ENCODE measurements at regions not wholly inside any gene's neighbourhood (a gene's known extent, or its start where the extent isn't known, plus 50 kb on each side); places are given as distances from the start of the nearest gene placed in this dataset.

DNA sequence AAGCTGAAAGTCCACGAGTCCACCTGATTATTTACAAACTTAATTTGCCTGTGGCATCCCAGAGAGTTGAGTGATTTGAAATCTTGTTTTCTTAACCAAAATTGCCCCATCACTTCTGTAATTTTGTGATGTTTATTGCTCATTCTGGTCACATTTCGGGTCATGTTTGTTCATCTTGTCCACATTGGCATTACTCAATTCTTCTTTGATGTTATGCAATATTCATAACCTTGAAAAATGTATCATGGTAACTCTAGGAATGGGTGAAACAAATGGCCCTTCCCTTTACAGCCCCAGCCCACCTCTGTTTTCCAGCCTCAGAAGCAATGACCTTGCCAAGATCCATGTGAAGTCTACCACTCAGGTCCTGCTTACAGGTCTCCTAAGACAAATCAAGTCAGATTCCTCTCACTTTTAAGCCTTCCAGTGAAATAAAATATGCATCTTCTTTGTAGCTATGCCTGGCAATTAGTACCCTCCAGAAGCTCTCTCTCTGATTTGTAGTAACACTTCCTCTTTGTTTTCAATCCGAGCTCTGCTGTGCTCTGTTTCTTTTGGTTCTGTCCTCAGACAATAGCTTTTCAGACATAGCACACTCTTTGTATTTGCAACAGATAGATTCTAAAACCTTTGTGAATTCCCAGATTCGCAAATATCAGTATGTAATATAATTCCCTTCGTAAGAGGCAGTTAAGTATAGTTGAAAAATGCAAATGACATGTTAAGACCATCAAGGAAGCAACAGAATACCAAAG is 330.3 kb upstream of the IRX1 start:
- no peak overlapping the region for H3K27ac Mint-ChIP-seq (ENCODE audit: unreplicated experiment)

DNA sequence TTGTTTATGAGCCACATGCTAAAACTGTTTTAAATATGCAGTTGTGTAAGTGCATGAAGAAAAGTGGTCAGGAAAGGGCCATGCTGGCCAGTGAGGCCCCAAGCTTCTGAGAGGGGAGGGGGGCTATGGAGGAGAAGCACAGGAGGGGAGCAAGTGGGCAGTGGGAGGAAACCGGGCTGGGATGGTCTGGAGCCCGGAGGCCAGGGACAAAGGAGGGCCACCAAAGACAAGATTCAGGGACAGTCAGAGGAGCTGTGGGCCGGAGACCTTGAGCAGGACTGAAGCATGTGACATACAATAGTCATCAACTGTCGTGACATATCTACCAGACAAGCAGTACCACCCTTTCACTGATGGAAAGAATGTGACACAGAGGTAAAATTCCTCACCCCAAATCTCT is 333.2 kb upstream of the IRX1 start:
- Mint-ChIP-seq H3K9me3 (ENCODE audit: unreplicated experiment) (peaks cover 5% of the 10 kb centered on the region), H3K4me1 (ENCODE audit: low read depth, unreplicated experiment) (no peaks in the 10 kb centered on the region), H3K27me3 (ENCODE audit: unreplicated experiment) (no peaks in the 10 kb centered on the region), H3K36me3 (ENCODE audit: unreplicated experiment) (no peaks in the 10 kb centered on the region), H3K4me3 (ENCODE audit: unreplicated experiment) (no peak overlapping the region), H3K27ac (ENCODE audit: unreplicated experiment) (no peak overlapping the region)
- TF ChIP-seq, protein P1, sequence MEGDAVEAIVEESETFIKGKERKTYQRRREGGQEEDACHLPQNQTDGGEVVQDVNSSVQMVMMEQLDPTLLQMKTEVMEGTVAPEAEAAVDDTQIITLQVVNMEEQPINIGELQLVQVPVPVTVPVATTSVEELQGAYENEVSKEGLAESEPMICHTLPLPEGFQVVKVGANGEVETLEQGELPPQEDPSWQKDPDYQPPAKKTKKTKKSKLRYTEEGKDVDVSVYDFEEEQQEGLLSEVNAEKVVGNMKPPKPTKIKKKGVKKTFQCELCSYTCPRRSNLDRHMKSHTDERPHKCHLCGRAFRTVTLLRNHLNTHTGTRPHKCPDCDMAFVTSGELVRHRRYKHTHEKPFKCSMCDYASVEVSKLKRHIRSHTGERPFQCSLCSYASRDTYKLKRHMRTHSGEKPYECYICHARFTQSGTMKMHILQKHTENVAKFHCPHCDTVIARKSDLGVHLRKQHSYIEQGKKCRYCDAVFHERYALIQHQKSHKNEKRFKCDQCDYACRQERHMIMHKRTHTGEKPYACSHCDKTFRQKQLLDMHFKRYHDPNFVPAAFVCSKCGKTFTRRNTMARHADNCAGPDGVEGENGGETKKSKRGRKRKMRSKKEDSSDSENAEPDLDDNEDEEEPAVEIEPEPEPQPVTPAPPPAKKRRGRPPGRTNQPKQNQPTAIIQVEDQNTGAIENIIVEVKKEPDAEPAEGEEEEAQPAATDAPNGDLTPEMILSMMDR (IDR thresholded peaks at IDR 0.05; ENCODE audit: partially characterized antibody, unreplicated experiment): no peak
- DNase-seq: no peak

More for the DNA sequence above, 330.3 kb upstream of the IRX1 start:
- H3K36me3 Mint-ChIP-seq (ENCODE audit: unreplicated experiment): no peaks in the 10 kb centered on the region
- no peaks in the 10 kb centered on the region for H3K27me3 Mint-ChIP-seq (ENCODE audit: unreplicated experiment)
- H3K9me3 Mint-ChIP-seq (ENCODE audit: unreplicated experiment): peaks cover 7% of the 10 kb centered on the region
- TF ChIP-seq, protein P1 (IDR thresholded peaks at IDR 0.05; ENCODE audit: partially characterized antibody, unreplicated experiment): no peak
- no peak for DNase-seq
- H3K4me1 Mint-ChIP-seq (ENCODE audit: low read depth, unreplicated experiment): peaks cover 12% of the 10 kb centered on the region
- H3K4me3 Mint-ChIP-seq (ENCODE audit: unreplicated experiment): no peak overlapping the region

DNA sequence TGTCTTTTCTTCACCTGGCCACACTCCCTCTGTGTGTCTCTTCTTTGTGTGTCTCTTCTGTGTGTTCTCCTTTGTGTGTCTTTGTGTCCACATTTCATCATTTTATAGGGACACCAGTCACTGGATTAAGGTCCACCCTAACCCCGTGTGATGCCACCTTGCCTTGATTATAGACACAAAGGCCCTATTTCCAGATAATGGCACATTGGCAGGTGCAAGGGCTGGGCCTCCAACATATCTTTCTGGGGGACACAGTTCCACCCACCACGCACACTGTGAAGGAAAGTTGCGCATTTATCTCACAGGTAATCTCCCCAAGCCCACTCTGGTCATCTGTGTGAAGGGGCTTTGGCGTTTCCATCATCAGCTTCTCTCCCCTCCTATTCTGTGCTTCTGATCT is 334.6 kb upstream of the IRX1 start:
- Mint-ChIP-seq H3K27me3 (ENCODE audit: unreplicated experiment) (no peaks in the 10 kb centered on the region), H3K27ac (ENCODE audit: unreplicated experiment) (no peak overlapping the region), H3K9me3 (ENCODE audit: unreplicated experiment) (peaks cover 5% of the 10 kb centered on the region), H3K4me3 (ENCODE audit: unreplicated experiment) (no peak overlapping the region), H3K36me3 (ENCODE audit: unreplicated experiment) (no peaks in the 10 kb centered on the region), H3K4me1 (ENCODE audit: low read depth, unreplicated experiment) (no peaks in the 10 kb centered on the region)
- TF ChIP-seq, protein P1 (IDR thresholded peaks at IDR 0.05; ENCODE audit: partially characterized antibody, unreplicated experiment): no peak
- no peak for DNase-seq

DNA sequence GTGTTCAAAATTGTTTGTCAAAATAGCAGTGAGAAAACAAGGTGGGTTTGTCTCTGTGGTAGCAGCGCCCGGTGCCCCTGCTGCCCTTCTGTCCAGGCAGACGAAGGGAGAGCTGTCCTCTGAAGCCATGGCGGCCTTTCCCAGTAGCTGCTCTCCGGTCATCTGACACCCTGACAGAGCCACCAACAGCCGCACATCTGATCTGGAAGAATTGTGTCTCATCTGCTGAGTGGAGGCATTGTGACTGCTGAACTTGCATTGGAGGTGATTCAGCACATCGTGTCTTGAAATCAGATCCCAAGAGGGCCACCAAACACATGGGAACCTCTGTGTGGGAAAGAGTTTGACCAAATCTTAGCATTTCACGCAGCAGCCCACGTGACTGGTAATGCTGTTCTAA is 337.6 kb upstream of the IRX1 start:
- TF ChIP-seq, protein P1 (IDR thresholded peaks at IDR 0.05; ENCODE audit: partially characterized antibody, unreplicated experiment): no peak

GRCh38 chr5:3252235-3252634 is 343.4 kb upstream of the IRX1 start:
- DNase-seq: no peak
- peaks cover 8% of the 10 kb centered on the region for H3K4me1 Mint-ChIP-seq (ENCODE audit: low read depth, unreplicated experiment)
- no peaks in the 10 kb centered on the region for H3K27me3 Mint-ChIP-seq (ENCODE audit: unreplicated experiment)
- H3K4me3 Mint-ChIP-seq (ENCODE audit: unreplicated experiment): no peak overlapping the region
- H3K36me3 Mint-ChIP-seq (ENCODE audit: unreplicated experiment): no peaks in the 10 kb centered on the region
- TF ChIP-seq, protein P1 (IDR thresholded peaks at IDR 0.05; ENCODE audit: partially characterized antibody, unreplicated experiment): no peak
- H3K27ac Mint-ChIP-seq (ENCODE audit: unreplicated experiment): no peak overlapping the region
- H3K9me3 Mint-ChIP-seq (ENCODE audit: unreplicated experiment): no peaks in the 10 kb centered on the region

More for the DNA sequence above, 337.6 kb upstream of the IRX1 start:
- Mint-ChIP-seq H3K4me1 (ENCODE audit: low read depth, unreplicated experiment) (no peaks in the 10 kb centered on the region), H3K27me3 (ENCODE audit: unreplicated experiment) (no peaks in the 10 kb centered on the region), H3K9me3 (ENCODE audit: unreplicated experiment) (peaks cover 5% of the 10 kb centered on the region), H3K36me3 (ENCODE audit: unreplicated experiment) (no peaks in the 10 kb centered on the region), H3K27ac (ENCODE audit: unreplicated experiment) (no peak overlapping the region), H3K4me3 (ENCODE audit: unreplicated experiment) (no peak overlapping the region)
- DNase-seq: no peak

Data from glutamatergic neuron (in vitro differentiated cells).